Spleen (tissue), 7 donors: ENCODE measurements at regions not wholly inside any gene's neighbourhood (a gene's known extent, or its start where the extent isn't known, plus 50 kb on each side); places are given as distances from the start of the nearest gene placed in this dataset.

Experiments
- POLR2A ChIP-seq, 3 donors: fragments of 450-650 bp; IDR thresholded peaks; one replicate each; pipeline ENCODE4 v1.5.1; 2017; ENCODE audit warnings: antibody characterized with exemption in 3 of 3, mild to moderate bottlenecking in 1 of 3
- POLR2AphosphoS5 ChIP-seq, 3 donors: sonication (generic); formaldehyde crosslinking; IDR thresholded peaks; one replicate each; pipeline ENCODE4 v1.5.1; 2017; ENCODE audit warnings: antibody characterized with exemption in 3 of 3
- TF ChIP-seq, protein P1 (sequence below), 11 experiments: fragments of 200-600 bp in 7 of 11; fragments of 450-650 bp in 4 of 11; sonication (generic) in 4 of 11; IDR thresholded peaks in 8 of 11; conservative IDR thresholded peaks in 3 of 11; 1 replicate in 7 of 11; 2 replicates in 4 of 11; pipeline versions ENCODE4 v1.4.0 to v1.8.0; 2016 to 2021; ENCODE audit warnings: antibody characterized with exemption in 11 of 11, inconsistent platforms in 4 of 11, mild to moderate bottlenecking in 1 of 11
- donor health status: DM: no; HTN: no; CAD: no; lungs with moderate emphysema.
- donor health status: DM: no; HTN: no; CAD: no.
- donor health status: DM: no; HTN: no; CAD: no.

DNA sequence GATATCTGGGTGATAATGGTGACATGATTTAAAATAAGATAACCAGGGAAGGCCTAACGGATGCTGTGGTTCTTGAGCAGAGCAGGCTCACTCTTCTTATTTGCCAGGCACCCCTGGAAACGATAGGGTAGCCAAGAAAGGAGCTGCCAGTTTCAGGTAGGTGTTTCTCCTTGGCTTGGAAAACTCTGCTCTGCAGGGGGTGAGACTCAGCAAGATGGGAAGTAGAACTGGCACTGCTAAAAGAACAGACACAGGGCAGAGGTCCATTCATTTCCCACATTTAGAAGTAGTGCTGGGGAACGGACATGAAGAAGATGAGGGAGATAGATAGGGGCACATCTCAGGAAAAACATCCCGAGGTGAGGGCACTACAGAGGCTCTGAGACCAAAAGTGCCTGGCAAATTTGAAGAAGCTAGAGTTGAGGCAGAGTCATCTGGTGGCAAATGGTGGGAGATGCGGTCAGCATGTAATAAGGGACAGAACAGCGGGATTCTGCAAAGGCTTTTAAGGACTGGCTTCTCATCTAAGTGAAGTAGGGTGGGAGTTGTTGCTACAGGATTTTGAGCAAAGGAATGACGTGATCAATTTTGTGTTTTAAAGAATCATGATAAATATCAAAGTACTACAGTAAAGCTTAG is 323.4 kb upstream of the PLSCR5 start:
- TF ChIP-seq, protein P1, sequence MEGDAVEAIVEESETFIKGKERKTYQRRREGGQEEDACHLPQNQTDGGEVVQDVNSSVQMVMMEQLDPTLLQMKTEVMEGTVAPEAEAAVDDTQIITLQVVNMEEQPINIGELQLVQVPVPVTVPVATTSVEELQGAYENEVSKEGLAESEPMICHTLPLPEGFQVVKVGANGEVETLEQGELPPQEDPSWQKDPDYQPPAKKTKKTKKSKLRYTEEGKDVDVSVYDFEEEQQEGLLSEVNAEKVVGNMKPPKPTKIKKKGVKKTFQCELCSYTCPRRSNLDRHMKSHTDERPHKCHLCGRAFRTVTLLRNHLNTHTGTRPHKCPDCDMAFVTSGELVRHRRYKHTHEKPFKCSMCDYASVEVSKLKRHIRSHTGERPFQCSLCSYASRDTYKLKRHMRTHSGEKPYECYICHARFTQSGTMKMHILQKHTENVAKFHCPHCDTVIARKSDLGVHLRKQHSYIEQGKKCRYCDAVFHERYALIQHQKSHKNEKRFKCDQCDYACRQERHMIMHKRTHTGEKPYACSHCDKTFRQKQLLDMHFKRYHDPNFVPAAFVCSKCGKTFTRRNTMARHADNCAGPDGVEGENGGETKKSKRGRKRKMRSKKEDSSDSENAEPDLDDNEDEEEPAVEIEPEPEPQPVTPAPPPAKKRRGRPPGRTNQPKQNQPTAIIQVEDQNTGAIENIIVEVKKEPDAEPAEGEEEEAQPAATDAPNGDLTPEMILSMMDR (IDR thresholded peaks at IDR 0.05 in 8 of 11, conservative IDR thresholded peaks at IDR 0.05 in 3 of 11) = no peak
- TF ChIP-seq POLR2A (IDR thresholded peaks at IDR 0.05) = no peak
- TF ChIP-seq POLR2AphosphoS5 (IDR thresholded peaks at IDR 0.05) = no peak
